Right lobe of liver (tissue), 4 donors: ENCODE measurements at regions not wholly inside any gene's neighbourhood (a gene's known extent, or its start where the extent isn't known, plus 50 kb on each side); places are given as distances from the start of the nearest gene placed in this dataset.

Experiments
- POLR2A ChIP-seq: fragments of 450-650 bp; IDR thresholded peaks from one replicate; pipeline ENCODE4 v1.6.1; 2017; ENCODE audit warnings: antibody characterized with exemption, mild to moderate bottlenecking
- TF ChIP-seq, protein P1 (sequence below), 4 donors: fragments of 200-600 bp in 3 of 4; fragments of 450-650 bp in 1 of 4; IDR thresholded peaks; one replicate each; pipeline versions ENCODE4 v1.5.1 to v1.8.0; 2016 to 2022; ENCODE audit warnings: antibody characterized with exemption in 4 of 4, mild to moderate bottlenecking in 2 of 4
- donor health status: DM: no; HTN: no; CAD: no.
- donor health status: DM: no; HTN: no; CAD: no.
- donor health status: DM: no; HTN: yes; CAD: no.

DNA sequence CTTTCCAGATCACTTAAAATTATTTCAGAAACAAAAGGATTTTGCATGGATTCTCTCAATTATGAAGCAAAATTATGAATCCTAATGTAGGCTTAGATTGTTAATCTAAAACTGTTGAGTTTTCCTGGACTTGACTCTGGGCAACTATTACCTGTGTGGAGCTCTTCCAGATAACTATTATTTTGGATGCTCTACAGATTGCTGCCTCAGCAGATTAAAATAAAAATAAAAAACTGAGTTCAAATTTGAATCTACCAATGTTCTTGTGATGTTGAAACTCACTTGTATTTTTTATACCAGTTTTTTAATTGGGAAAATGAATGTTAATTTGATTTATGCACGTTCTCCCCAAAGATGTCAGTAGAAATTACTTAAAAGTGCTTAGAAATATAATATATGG, 120.5 kb upstream of the NAV3 start:
- TF ChIP-seq, protein P1, sequence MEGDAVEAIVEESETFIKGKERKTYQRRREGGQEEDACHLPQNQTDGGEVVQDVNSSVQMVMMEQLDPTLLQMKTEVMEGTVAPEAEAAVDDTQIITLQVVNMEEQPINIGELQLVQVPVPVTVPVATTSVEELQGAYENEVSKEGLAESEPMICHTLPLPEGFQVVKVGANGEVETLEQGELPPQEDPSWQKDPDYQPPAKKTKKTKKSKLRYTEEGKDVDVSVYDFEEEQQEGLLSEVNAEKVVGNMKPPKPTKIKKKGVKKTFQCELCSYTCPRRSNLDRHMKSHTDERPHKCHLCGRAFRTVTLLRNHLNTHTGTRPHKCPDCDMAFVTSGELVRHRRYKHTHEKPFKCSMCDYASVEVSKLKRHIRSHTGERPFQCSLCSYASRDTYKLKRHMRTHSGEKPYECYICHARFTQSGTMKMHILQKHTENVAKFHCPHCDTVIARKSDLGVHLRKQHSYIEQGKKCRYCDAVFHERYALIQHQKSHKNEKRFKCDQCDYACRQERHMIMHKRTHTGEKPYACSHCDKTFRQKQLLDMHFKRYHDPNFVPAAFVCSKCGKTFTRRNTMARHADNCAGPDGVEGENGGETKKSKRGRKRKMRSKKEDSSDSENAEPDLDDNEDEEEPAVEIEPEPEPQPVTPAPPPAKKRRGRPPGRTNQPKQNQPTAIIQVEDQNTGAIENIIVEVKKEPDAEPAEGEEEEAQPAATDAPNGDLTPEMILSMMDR (IDR thresholded peaks at IDR 0.05) = no peak
- no peak for TF ChIP-seq POLR2A
